ENCODE measurements at regions not wholly inside any gene's neighbourhood (a gene's known extent, or its start where the extent isn't known, plus 50 kb on each side); places are given as distances from the start of the nearest gene placed in this dataset.

- no peak overlapping the region for H3K4me3 ChIP-seq (ENCODE audit: low read depth in 1 of 2, low read length in 2 of 2)
- no peaks in the 10 kb centered on the region for H3K79me2 ChIP-seq (ENCODE audit: insufficient read depth, low read length)
- no peaks in the 10 kb centered on the region for H3K36me3 ChIP-seq (ENCODE audit: insufficient read depth, low read length)
- H3K27me3 ChIP-seq (ENCODE audit: insufficient read depth, low read length, poor library complexity), result no peaks in the 10 kb centered on the region
- H3K9ac ChIP-seq (ENCODE audit: low read depth, low read length), result no peak overlapping the region
- no peak for ATAC-seq (ENCODE audit: insufficient read depth, low read depth)
- H4K20me1 ChIP-seq (ENCODE audit: insufficient read depth, low read length), result no peaks in the 10 kb centered on the region
- H2AFZ ChIP-seq (ENCODE audit: low read depth, low read length), result no peak overlapping the region
- no peak for DNase-seq
- TF ChIP-seq CTCF (IDR thresholded peaks at IDR 0.05; ENCODE audit: borderline replicate concordance, extremely low read depth, low read length, poor library complexity, severe bottlenecking) (no peak), EZH2 (IDR thresholded peaks at IDR 0.05; ENCODE audit: borderline replicate concordance, low read depth, low read length, severe bottlenecking) (no peak)
- no peaks in the 10 kb centered on the region for H3K9me3 ChIP-seq (ENCODE audit: insufficient read depth, low read length, severe bottlenecking)
- H3K4me1 ChIP-seq (ENCODE audit: insufficient read depth, low read length), result no peaks in the 10 kb centered on the region
- H3K4me2 ChIP-seq (ENCODE audit: insufficient read depth, low read length), result no peak overlapping the region
- H3K27ac ChIP-seq (ENCODE audit: low read length), result no peak overlapping the region
These were observed 123.2 kb upstream of the RAP2B start for GRCh38 chr3:153038779-153039178.

DNA sequence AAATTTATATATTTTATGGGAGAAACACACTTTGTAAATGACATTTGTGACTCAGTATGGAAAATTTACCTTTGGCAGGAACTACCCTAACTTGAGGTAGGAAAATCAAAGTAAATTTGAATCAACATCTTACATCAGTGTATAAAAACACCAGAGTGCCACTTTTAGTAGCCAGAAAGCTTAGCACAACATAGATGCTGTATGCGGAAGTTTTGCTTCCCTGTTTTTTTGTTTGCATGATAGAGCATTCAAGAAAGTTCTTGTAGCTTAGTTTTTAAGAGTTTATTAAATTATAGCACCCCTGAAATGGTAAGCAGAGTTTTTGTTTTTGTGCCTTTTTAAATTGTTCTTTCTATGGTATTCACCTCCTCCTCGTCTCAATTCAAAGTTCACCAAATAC, 120.8 kb upstream of the RAP2B start:
- Histone ChIP-seq H3K36me3 (ENCODE audit: insufficient read depth, low read length) (no peaks in the 10 kb centered on the region), H3K9ac (ENCODE audit: low read depth, low read length) (no peak overlapping the region), H3K4me3 (ENCODE audit: low read depth in 1 of 2, low read length in 2 of 2) (no peak overlapping the region), H3K27ac (ENCODE audit: low read length) (no peak overlapping the region), H4K20me1 (ENCODE audit: insufficient read depth, low read length) (no peaks in the 10 kb centered on the region), H3K4me2 (ENCODE audit: insufficient read depth, low read length) (no peak overlapping the region), H3K79me2 (ENCODE audit: insufficient read depth, low read length) (no peaks in the 10 kb centered on the region), H2AFZ (ENCODE audit: low read depth, low read length) (no peak overlapping the region), H3K27me3 (ENCODE audit: insufficient read depth, low read length, poor library complexity) (no peaks in the 10 kb centered on the region), H3K4me1 (ENCODE audit: insufficient read depth, low read length) (no peaks in the 10 kb centered on the region), H3K9me3 (ENCODE audit: insufficient read depth, low read length, severe bottlenecking) (no peaks in the 10 kb centered on the region)
- ATAC-seq (ENCODE audit: insufficient read depth, low read depth), result no peak
- no peak for DNase-seq
- TF ChIP-seq CTCF (IDR thresholded peaks at IDR 0.05; ENCODE audit: borderline replicate concordance, extremely low read depth, low read length, poor library complexity, severe bottlenecking) (no peak), EZH2 (IDR thresholded peaks at IDR 0.05; ENCODE audit: borderline replicate concordance, low read depth, low read length, severe bottlenecking) (no peak)

- H3K4me1 ChIP-seq (ENCODE audit: insufficient read depth, low read length), result no peaks in the 10 kb centered on the region
- DNase-seq (no peak), ATAC-seq (ENCODE audit: insufficient read depth, low read depth) (no peak)
- no peaks in the 10 kb centered on the region for H3K79me2 ChIP-seq (ENCODE audit: insufficient read depth, low read length)
- H3K27ac ChIP-seq (ENCODE audit: low read length), result no peak overlapping the region
- no peaks in the 10 kb centered on the region for H3K27me3 ChIP-seq (ENCODE audit: insufficient read depth, low read length, poor library complexity)
- H3K9ac ChIP-seq (ENCODE audit: low read depth, low read length), result no peak overlapping the region
- H4K20me1 ChIP-seq (ENCODE audit: insufficient read depth, low read length), result no peaks in the 10 kb centered on the region
- H3K4me3 ChIP-seq (ENCODE audit: low read depth in 1 of 2, low read length in 2 of 2), result no peak overlapping the region
- no peak overlapping the region for H2AFZ ChIP-seq (ENCODE audit: low read depth, low read length)
- TF ChIP-seq EZH2 (IDR thresholded peaks at IDR 0.05; ENCODE audit: borderline replicate concordance, low read depth, low read length, severe bottlenecking) (no peak), CTCF (IDR thresholded peaks at IDR 0.05; ENCODE audit: borderline replicate concordance, extremely low read depth, low read length, poor library complexity, severe bottlenecking) (no peak)
- no peak overlapping the region for H3K4me2 ChIP-seq (ENCODE audit: insufficient read depth, low read length)
- no peaks in the 10 kb centered on the region for H3K9me3 ChIP-seq (ENCODE audit: insufficient read depth, low read length, severe bottlenecking)
- H3K36me3 ChIP-seq (ENCODE audit: insufficient read depth, low read length), result no peaks in the 10 kb centered on the region
These were observed 119.9 kb upstream of the RAP2B start for GRCh38 chr3:153042088-153042487.
